ENCODE measurements at regions not wholly inside any gene's neighbourhood (a gene's known extent, or its start where the extent isn't known, plus 50 kb on each side); places are given as distances from the start of the nearest gene placed in this dataset.

DNA sequence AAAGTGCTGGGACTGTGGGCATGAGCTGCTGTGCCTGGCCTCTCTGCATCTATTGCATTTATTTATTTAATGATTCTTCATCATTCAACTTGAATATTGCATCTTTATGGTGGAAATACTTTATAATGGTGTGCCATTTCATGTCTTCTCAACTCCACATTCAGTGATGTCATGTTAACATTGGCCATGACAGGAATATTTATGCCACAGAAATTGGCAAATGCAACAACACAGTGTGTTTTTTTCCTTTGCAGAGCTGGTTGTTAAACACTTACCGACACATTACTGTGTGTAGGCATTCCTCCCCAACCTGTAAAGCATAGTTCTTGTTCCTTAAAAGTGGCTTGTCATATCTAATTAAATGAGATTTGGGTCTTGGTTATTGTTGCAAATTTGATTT is 57.4 kb upstream of the WDR26 start:
- no peak for DNase-seq (ENCODE audit: low spot score in 2 of 2)
- intact Hi-C loops (cut with DNase I; ENCODE audit: low total_unique reads): no loop called here
- H3K36me3 ChIP-seq: no peaks in the 10 kb centered on the region

DNA sequence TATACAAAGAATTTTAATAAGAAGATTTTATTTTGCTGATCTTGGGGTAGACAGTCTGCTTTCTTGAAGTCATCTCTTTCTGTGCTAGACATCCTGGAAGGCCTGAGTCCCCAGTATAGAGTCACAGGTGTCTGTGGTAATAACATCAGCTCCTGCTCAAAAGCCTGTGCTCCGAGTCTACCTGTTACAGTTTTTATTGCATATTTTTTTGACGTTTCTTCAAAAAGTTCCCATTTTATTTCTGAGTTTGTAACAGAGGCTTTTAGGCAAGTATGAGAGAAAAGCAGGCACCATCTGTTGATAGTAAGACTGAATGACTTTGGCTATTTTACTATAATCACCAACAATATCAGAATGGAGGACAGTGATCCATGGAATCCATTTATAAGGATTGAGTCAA is 58.0 kb upstream of the WDR26 start:
- intact Hi-C loops (cut with DNase I; ENCODE audit: low total_unique reads): no loop called here
- Histone ChIP-seq H3K4me3 (no peak overlapping the region), H3K36me3 (no peaks in the 10 kb centered on the region), H3K9me3 (no peaks in the 10 kb centered on the region), H3K27ac (no peak overlapping the region), H3K27me3 (no peaks in the 10 kb centered on the region), H3K4me1 (peaks cover 0 to 3% of the 10 kb centered on the region in 2 donors)
- TF ChIP-seq, protein P1, sequence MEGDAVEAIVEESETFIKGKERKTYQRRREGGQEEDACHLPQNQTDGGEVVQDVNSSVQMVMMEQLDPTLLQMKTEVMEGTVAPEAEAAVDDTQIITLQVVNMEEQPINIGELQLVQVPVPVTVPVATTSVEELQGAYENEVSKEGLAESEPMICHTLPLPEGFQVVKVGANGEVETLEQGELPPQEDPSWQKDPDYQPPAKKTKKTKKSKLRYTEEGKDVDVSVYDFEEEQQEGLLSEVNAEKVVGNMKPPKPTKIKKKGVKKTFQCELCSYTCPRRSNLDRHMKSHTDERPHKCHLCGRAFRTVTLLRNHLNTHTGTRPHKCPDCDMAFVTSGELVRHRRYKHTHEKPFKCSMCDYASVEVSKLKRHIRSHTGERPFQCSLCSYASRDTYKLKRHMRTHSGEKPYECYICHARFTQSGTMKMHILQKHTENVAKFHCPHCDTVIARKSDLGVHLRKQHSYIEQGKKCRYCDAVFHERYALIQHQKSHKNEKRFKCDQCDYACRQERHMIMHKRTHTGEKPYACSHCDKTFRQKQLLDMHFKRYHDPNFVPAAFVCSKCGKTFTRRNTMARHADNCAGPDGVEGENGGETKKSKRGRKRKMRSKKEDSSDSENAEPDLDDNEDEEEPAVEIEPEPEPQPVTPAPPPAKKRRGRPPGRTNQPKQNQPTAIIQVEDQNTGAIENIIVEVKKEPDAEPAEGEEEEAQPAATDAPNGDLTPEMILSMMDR (IDR thresholded peaks at IDR 0.05): no peak
- no peak for TF ChIP-seq POLR2AphosphoS5 (IDR thresholded peaks at IDR 0.05)
- no peak for TF ChIP-seq POLR2A (IDR thresholded peaks at IDR 0.05)
- no peak for DNase-seq (ENCODE audit: low spot score in 2 of 2)

More for the DNA sequence above, 57.4 kb upstream of the WDR26 start:
- H3K9me3 ChIP-seq: no peaks in the 10 kb centered on the region
- no peak overlapping the region for H3K4me3 ChIP-seq
- H3K27ac ChIP-seq: no peak overlapping the region
- TF ChIP-seq POLR2A (IDR thresholded peaks at IDR 0.05) (no peak), POLR2AphosphoS5 (IDR thresholded peaks at IDR 0.05) (no peak)
- TF ChIP-seq, protein P1 (IDR thresholded peaks at IDR 0.05): no peak
- H3K4me1 ChIP-seq: no peaks in the 10 kb centered on the region
- no peaks in the 10 kb centered on the region for H3K27me3 ChIP-seq

DNA sequence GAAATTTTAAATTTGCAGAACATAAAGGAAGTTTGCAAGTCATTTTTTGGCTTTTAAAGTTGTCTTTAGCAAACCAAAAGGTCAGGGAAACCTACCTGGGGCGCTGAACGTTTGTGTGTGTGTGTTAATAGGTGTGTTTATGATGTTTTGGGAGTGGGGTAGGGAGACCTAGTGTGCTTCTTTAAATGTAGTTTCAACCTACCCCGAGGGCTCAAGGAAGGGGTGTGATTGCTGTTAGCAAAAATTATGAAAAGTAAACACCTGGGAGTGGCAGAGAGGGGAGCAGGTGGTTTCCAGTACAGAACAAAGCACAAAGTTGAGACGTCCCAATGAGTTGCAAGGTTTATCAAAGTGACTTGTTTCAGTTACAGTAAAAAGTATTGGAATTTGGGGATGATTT is 58.7 kb upstream of the WDR26 start:
- TF ChIP-seq POLR2AphosphoS5 (IDR thresholded peaks at IDR 0.05): no peak
- Histone ChIP-seq H3K4me3 (no peak overlapping the region), H3K9me3 (no peaks in the 10 kb centered on the region), H3K27me3 (no peaks in the 10 kb centered on the region), H3K27ac (no peak overlapping the region), H3K4me1 (peaks cover 0 to 9% of the 10 kb centered on the region in 2 donors), H3K36me3 (no peaks in the 10 kb centered on the region)
- intact Hi-C loops (cut with DNase I; ENCODE audit: low total_unique reads): no loop called here
- DNase-seq (ENCODE audit: low spot score in 2 of 2): no peak

DNA sequence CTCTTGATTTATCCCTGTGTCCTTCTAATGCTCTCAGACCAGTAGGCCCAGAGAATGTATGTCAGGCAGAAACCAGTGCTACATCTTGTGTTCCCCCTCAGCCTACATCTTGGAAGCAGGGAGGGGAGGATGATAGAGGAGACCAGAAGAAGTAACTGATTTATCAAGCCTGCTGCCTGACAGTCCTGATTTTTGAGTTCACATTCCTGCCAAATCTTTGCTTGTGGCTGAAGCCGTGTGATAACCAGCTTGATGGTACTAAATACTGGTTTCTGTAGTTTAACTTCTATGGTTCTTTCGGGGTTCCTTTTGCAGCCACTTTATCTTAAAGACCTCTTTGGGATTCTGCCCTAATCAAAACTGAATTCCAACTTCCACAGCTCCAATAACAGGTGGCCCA is 59.7 kb upstream of the WDR26 start:
- no peak overlapping the region for H3K4me3 ChIP-seq
- DNase-seq (ENCODE audit: low spot score in 2 of 2): no peak
- intact Hi-C loops (cut with DNase I; ENCODE audit: low total_unique reads): no loop called here

DNA sequence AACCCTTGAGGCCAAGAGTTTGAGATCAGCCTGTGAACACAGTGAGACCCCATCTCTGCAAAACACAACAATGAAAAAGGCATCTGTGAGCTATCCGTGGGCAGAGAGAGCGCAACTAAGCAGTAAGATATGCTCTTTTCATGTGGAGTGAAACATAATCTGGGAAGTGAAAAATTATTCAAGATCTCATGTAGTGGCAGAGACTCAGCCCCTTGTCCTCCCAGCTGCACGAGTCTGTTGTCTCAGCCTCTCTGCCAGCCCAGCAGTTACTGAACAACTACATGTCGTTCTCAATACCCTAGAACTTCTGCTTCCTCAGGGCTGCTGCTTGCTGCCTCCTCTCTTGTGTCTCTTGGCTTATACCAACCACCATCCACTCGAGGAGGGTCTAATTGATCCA is 61.3 kb upstream of the WDR26 start:
- Histone ChIP-seq H3K4me1 (peaks cover 0 to 11% of the 10 kb centered on the region in 2 donors), H3K4me3 (no peak overlapping the region), H3K9me3 (no peaks in the 10 kb centered on the region), H3K27me3 (no peaks in the 10 kb centered on the region), H3K27ac (no peak overlapping the region), H3K36me3 (no peaks in the 10 kb centered on the region)
- TF ChIP-seq, protein P1 (IDR thresholded peaks at IDR 0.05): no peak
- TF ChIP-seq POLR2AphosphoS5 (IDR thresholded peaks at IDR 0.05) (no peak), POLR2A (IDR thresholded peaks at IDR 0.05) (no peak)
- no peak for DNase-seq (ENCODE audit: low spot score in 2 of 2)
- intact Hi-C loops (cut with DNase I; ENCODE audit: low total_unique reads): no loop called here

More for the DNA sequence above, 59.7 kb upstream of the WDR26 start:
- H3K27me3 ChIP-seq: no peaks in the 10 kb centered on the region
- H3K27ac ChIP-seq: no peak overlapping the region
- TF ChIP-seq, protein P1 (IDR thresholded peaks at IDR 0.05): no peak
- H3K36me3 ChIP-seq: no peaks in the 10 kb centered on the region
- no peaks in the 10 kb centered on the region for H3K9me3 ChIP-seq
- H3K4me1 ChIP-seq: peaks cover 0 to 11% of the 10 kb centered on the region in 2 donors

DNA sequence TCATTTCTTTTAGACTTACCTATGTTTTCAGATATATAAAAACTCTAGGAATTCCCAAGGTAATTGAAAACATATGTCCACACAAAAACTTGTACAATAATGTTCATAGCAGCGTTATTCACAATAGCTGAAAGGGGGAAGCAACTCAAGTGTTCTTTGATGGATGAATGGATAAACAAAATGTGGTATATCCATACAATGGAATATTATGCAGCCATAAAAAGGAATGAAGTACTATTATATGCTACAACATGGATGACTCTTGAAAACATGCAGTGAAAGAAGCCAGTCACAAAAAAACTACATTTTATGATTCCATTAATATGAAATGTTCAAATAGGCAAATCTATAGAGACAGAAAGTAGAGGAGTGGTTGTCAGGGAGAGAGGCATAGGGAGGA is 62.2 kb upstream of the WDR26 start:
- no peak for DNase-seq (ENCODE audit: low spot score in 2 of 2)
- intact Hi-C loops (cut with DNase I; ENCODE audit: low total_unique reads): no loop called here
- no peaks in the 10 kb centered on the region for H3K9me3 ChIP-seq

More for the DNA sequence above, 62.2 kb upstream of the WDR26 start:
- peaks cover 0 to 12% of the 10 kb centered on the region in 2 donors for H3K4me1 ChIP-seq
- no peak overlapping the region for H3K27ac ChIP-seq
- no peaks in the 10 kb centered on the region for H3K27me3 ChIP-seq
- no peak overlapping the region for H3K4me3 ChIP-seq
- TF ChIP-seq POLR2A (IDR thresholded peaks at IDR 0.05) (no peak), POLR2AphosphoS5 (IDR thresholded peaks at IDR 0.05) (no peak)
- TF ChIP-seq, protein P1 (IDR thresholded peaks at IDR 0.05): no peak
- no peaks in the 10 kb centered on the region for H3K36me3 ChIP-seq
